K562 (cell line): ENCODE measurements at regions not wholly inside any gene's neighbourhood (a gene's known extent, or its start where the extent isn't known, plus 50 kb on each side); places are given as distances from the start of the nearest gene placed in this dataset.

ENCODE experiments used
- ETV1 ChIP-seq: fragments of 450-650 bp; conservative IDR thresholded peaks from 2 replicates; pipeline ENCODE4 v1.6.1; 2016; ENCODE audit warnings: missing genetic modification characterization, control low read depth, low read depth, missing compliant biosample characterization
- ETV5 ChIP-seq: sonication (generic); formaldehyde crosslinking; IDR thresholded peaks from 2 replicates; pipeline ENCODE4 v1.4.0; 2020; ENCODE audit warnings: low read depth, mild to moderate bottlenecking, missing genetic modification reagents
- FOXP1 ChIP-seq: sonication (generic); formaldehyde crosslinking; IDR thresholded peaks from 2 replicates; pipeline ENCODE4 v1.8.0; 2022; ENCODE audit warnings: mild to moderate bottlenecking, missing genetic modification reagents
- GATAD2B ChIP-seq: fragments of 450-650 bp; IDR thresholded peaks from 2 replicates; pipeline ENCODE4 v1.6.1; 2017; ENCODE audit warnings: mild to moderate bottlenecking, borderline replicate concordance
- NR2F6 ChIP-seq: fragments of 450-650 bp; formaldehyde crosslinking; IDR thresholded peaks from 2 replicates; pipeline ENCODE4 v1.4.0; 2020; ENCODE audit warnings: mild to moderate bottlenecking
- RBM15 ChIP-seq: fragments of 200-400 bp; formaldehyde crosslinking; IDR thresholded peaks from 2 replicates; pipeline ENCODE4 v1.6.1; 2018; ENCODE audit warnings: mild to moderate bottlenecking, low read length, moderate library complexity; ENCODE audit not compliant: insufficient read depth
- RHOXF2B ChIP-seq: fragments of 250-450 bp; sonication (Bioruptor Pico); conservative IDR thresholded peaks from 2 replicates; pipeline ENCODE4 v1.5.1; 2021
- ZNF134 ChIP-seq: fragments of 250-450 bp; sonication (Bioruptor Pico); conservative IDR thresholded peaks from 2 replicates; pipeline ENCODE4 v1.4.0; 2020
- ZNF140 ChIP-seq: fragments of 250-450 bp; sonication (Bioruptor Pico); IDR thresholded peaks from 2 replicates; pipeline ENCODE4 v1.8.0; 2021; ENCODE audit warnings: moderate library complexity, mild to moderate bottlenecking, inconsistent platforms
- ZNF174 ChIP-seq: fragments of 250-450 bp; sonication (Bioruptor Pico); IDR thresholded peaks from 2 replicates; pipeline ENCODE4 v1.4.0; 2020; ENCODE audit warnings: mild to moderate bottlenecking
- ZNF507 ChIP-seq: conservative IDR thresholded peaks from 2 replicates; pipeline ENCODE4 v1.6.1; 2017; ENCODE audit warnings: missing genetic modification characterization, missing compliant biosample characterization
- TF ChIP-seq, protein P1 (sequence below), 2 experiments: fragments of 450-650 bp; formaldehyde crosslinking in 1 of 2; IDR thresholded peaks; 2 replicates each; pipeline versions ENCODE4 v1.4.0 to v1.6.1; 2014 to 2020; ENCODE audit warnings: mild to moderate bottlenecking in 2 of 2, borderline replicate concordance in 1 of 2, low read depth in 1 of 2
- TF ChIP-seq, protein P2 (sequence below): fragments of 450-650 bp; IDR thresholded peaks from 2 replicates; pipeline ENCODE4 v1.6.1; 2016; ENCODE audit warnings: missing biosample characterization, missing genetic modification characterization
- TF ChIP-seq, protein P3 (sequence below): fragments of 250-450 bp; sonication (Bioruptor Pico); IDR thresholded peaks from 2 replicates; pipeline ENCODE4 v1.8.0; 2021; ENCODE audit warnings: mild to moderate bottlenecking, moderate library complexity
- TF ChIP-seq, protein P4 (sequence below): fragments of 450-650 bp; IDR thresholded peaks from 2 replicates; pipeline ENCODE4 v1.6.1; 2017; ENCODE audit warnings: antibody characterized with exemption, mild to moderate bottlenecking

DNA sequence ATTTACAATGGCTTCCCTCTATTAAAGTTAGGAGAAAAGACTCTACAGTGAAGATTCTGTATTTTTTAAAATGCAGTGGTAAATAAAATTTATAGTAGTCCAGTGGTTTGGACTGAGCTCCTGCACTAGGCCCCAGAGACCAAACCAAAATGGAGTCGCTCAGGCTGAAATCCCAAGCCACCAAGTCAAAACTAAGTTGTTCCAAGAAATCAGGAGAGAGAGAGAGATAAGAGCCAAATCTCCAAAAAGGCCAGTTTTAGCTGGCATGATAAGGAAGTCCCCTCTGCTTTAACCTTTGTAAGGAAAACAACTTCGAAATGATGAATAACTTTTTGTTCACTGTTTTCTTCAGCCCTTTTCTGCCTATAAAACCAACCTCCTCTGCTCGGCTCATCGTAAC is 265.9 kb upstream of the KLF14 start (continued):
- TF ChIP-seq, protein P1, sequence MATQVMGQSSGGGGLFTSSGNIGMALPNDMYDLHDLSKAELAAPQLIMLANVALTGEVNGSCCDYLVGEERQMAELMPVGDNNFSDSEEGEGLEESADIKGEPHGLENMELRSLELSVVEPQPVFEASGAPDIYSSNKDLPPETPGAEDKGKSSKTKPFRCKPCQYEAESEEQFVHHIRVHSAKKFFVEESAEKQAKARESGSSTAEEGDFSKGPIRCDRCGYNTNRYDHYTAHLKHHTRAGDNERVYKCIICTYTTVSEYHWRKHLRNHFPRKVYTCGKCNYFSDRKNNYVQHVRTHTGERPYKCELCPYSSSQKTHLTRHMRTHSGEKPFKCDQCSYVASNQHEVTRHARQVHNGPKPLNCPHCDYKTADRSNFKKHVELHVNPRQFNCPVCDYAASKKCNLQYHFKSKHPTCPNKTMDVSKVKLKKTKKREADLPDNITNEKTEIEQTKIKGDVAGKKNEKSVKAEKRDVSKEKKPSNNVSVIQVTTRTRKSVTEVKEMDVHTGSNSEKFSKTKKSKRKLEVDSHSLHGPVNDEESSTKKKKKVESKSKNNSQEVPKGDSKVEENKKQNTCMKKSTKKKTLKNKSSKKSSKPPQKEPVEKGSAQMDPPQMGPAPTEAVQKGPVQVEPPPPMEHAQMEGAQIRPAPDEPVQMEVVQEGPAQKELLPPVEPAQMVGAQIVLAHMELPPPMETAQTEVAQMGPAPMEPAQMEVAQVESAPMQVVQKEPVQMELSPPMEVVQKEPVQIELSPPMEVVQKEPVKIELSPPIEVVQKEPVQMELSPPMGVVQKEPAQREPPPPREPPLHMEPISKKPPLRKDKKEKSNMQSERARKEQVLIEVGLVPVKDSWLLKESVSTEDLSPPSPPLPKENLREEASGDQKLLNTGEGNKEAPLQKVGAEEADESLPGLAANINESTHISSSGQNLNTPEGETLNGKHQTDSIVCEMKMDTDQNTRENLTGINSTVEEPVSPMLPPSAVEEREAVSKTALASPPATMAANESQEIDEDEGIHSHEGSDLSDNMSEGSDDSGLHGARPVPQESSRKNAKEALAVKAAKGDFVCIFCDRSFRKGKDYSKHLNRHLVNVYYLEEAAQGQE (IDR thresholded peaks at IDR 0.05; ENCODE audit: borderline replicate concordance) = peak; percentile 80
- TF ChIP-seq, protein P1 (CRISPR knock-in tag; IDR thresholded peaks at IDR 0.05; ENCODE audit: low read depth) = no peak
- TF ChIP-seq ETV5 (no peak), RBM15 (no peak), ZNF134 (no peak), ZNF174 (no peak), RHOXF2B (CRISPR knock-in tag) (no peak), ETV1 (tag) (no peak), ZNF140 (no peak), ZNF507 (tag) (no peak), FOXP1 (CRISPR knock-in tag) (no peak), GATAD2B (no peak), NR2F6 (CRISPR knock-in tag) (no peak)
- TF ChIP-seq, protein P2, sequence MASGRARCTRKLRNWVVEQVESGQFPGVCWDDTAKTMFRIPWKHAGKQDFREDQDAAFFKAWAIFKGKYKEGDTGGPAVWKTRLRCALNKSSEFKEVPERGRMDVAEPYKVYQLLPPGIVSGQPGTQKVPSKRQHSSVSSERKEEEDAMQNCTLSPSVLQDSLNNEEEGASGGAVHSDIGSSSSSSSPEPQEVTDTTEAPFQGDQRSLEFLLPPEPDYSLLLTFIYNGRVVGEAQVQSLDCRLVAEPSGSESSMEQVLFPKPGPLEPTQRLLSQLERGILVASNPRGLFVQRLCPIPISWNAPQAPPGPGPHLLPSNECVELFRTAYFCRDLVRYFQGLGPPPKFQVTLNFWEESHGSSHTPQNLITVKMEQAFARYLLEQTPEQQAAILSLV = no peak
- TF ChIP-seq, protein P3, sequence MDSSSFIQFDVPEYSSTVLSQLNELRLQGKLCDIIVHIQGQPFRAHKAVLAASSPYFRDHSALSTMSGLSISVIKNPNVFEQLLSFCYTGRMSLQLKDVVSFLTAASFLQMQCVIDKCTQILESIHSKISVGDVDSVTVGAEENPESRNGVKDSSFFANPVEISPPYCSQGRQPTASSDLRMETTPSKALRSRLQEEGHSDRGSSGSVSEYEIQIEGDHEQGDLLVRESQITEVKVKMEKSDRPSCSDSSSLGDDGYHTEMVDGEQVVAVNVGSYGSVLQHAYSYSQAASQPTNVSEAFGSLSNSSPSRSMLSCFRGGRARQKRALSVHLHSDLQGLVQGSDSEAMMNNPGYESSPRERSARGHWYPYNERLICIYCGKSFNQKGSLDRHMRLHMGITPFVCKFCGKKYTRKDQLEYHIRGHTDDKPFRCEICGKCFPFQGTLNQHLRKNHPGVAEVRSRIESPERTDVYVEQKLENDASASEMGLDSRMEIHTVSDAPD (CRISPR knock-in tag) = no peak
- TF ChIP-seq, protein P4, sequence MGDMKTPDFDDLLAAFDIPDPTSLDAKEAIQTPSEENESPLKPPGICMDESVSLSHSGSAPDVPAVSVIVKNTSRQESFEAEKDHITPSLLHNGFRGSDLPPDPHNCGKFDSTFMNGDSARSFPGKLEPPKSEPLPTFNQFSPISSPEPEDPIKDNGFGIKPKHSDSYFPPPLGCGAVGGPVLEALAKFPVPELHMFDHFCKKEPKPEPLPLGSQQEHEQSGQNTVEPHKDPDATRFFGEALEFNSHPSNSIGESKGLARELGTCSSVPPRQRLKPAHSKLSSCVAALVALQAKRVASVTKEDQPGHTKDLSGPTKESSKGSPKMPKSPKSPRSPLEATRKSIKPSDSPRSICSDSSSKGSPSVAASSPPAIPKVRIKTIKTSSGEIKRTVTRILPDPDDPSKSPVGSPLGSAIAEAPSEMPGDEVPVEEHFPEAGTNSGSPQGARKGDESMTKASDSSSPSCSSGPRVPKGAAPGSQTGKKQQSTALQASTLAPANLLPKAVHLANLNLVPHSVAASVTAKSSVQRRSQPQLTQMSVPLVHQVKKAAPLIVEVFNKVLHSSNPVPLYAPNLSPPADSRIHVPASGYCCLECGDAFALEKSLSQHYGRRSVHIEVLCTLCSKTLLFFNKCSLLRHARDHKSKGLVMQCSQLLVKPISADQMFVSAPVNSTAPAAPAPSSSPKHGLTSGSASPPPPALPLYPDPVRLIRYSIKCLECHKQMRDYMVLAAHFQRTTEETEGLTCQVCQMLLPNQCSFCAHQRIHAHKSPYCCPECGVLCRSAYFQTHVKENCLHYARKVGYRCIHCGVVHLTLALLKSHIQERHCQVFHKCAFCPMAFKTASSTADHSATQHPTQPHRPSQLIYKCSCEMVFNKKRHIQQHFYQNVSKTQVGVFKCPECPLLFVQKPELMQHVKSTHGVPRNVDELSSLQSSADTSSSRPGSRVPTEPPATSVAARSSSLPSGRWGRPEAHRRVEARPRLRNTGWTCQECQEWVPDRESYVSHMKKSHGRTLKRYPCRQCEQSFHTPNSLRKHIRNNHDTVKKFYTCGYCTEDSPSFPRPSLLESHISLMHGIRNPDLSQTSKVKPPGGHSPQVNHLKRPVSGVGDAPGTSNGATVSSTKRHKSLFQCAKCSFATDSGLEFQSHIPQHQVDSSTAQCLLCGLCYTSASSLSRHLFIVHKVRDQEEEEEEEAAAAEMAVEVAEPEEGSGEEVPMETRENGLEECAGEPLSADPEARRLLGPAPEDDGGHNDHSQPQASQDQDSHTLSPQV = no peak; the same call in 1 of the 2 replicates
